NK-92 (cell line): ENCODE measurements at regions not wholly inside any gene's neighbourhood (a gene's known extent, or its start where the extent isn't known, plus 50 kb on each side); places are given as distances from the start of the nearest gene placed in this dataset.

Experiments
- DNase-seq: peaks from one replicate; lab custom pipeline; 2025; ENCODE audit not compliant: unreplicated experiment; lab: John Stamatoyannopoulos, UW

GRCh38 chr3:177300039-177300833 is 103.0 kb upstream of the TBL1XR1 start:
- DNase-seq: no peak

- DNase-seq: no peak
These were observed 103.6 kb upstream of the TBL1XR1 start for GRCh38 chr3:177300842-177301241.

- no peak for DNase-seq
These were observed 109.0 kb upstream of the TBL1XR1 start for GRCh38 chr3:177306252-177306651.

- DNase-seq: no peak
These were observed 110.1 kb upstream of the TBL1XR1 start for GRCh38 chr3:177307391-177307790.

- DNase-seq: no peak
These were observed 110.5 kb upstream of the TBL1XR1 start for GRCh38 chr3:177307826-177308225.

- no peak for DNase-seq
These were observed 111.0 kb upstream of the TBL1XR1 start for GRCh38 chr3:177308286-177308685.

GRCh38 chr3:177308911-177309310 is 111.6 kb upstream of the TBL1XR1 start:
- no peak for DNase-seq

GRCh38 chr3:177312491-177312890 is 115.2 kb upstream of the TBL1XR1 start:
- DNase-seq: no peak

GRCh38 chr3:177314897-177315296 is 117.6 kb upstream of the TBL1XR1 start:
- DNase-seq: no peak

GRCh38 chr3:177317247-177317646 is 120.0 kb upstream of the TBL1XR1 start:
- no peak for DNase-seq

GRCh38 chr3:177318559-177318958 is 121.3 kb upstream of the TBL1XR1 start:
- DNase-seq: no peak

- DNase-seq: no peak
These were observed 123.5 kb upstream of the TBL1XR1 start for GRCh38 chr3:177320765-177321247.

GRCh38 chr3:177321819-177322218 is 124.5 kb upstream of the TBL1XR1 start:
- DNase-seq: no peak

- DNase-seq: no peak
These were observed 125.6 kb upstream of the TBL1XR1 start for GRCh38 chr3:177322881-177323280.

GRCh38 chr3:177329854-177330253 is 132.6 kb upstream of the TBL1XR1 start:
- no peak for DNase-seq

GRCh38 chr3:177330779-177331178 is 133.5 kb upstream of the TBL1XR1 start:
- DNase-seq: no peak

GRCh38 chr3:177331203-177331835 is 134.0 kb upstream of the TBL1XR1 start:
- no peak for DNase-seq

- no peak for DNase-seq
These were observed 135.7 kb upstream of the TBL1XR1 start for GRCh38 chr3:177332955-177333354.

GRCh38 chr3:177333533-177334520 is 136.5 kb upstream of the TBL1XR1 start:
- DNase-seq: no peak

GRCh38 chr3:177334803-177335202 is 137.5 kb upstream of the TBL1XR1 start:
- no peak for DNase-seq

- no peak for DNase-seq
These were observed 138.4 kb upstream of the TBL1XR1 start for GRCh38 chr3:177335728-177336127.
